Natural killer cell (primary cell): ENCODE measurements at regions not wholly inside any gene's neighbourhood (a gene's known extent, or its start where the extent isn't known, plus 50 kb on each side); places are given as distances from the start of the nearest gene placed in this dataset.

Source experiments
- ATAC-seq, 3 donors: fragments of 150-1000 bp in 2 of 3; fragments of 200-7000 bp in 1 of 3; cut with Tn5 transposase; 1 replicate in 1 of 3; 2 replicates in 2 of 3; pipeline ENCODE4 v1.10.0; 2021; ENCODE audit warnings: mild to moderate bottlenecking in 2 of 3, moderate library complexity in 2 of 3
- DNase-seq, 2 donors: peaks; one replicate each; pipeline versions ENCODE4 v3.0.0 to v3.0.0-alpha.2; 2013 to 2021; ENCODE audit warnings: mixed read lengths in 1 of 2
- H3K27ac ChIP-seq: one replicate; pipeline ENCODE4 v1.5.1; 2013; ENCODE audit warnings: mild to moderate bottlenecking, low read length
- H3K27me3 ChIP-seq: one replicate; pipeline ENCODE4 v1.6.1; 2013; ENCODE audit warnings: low read length; ENCODE audit not compliant: control insufficient read depth, insufficient read depth
- H3K36me3 ChIP-seq: one replicate; pipeline ENCODE4 v1.6.1; 2013; ENCODE audit warnings: low read length; ENCODE audit not compliant: control insufficient read depth, insufficient read depth
- H3K4me1 ChIP-seq: one replicate; pipeline ENCODE4 v1.6.1; 2013; ENCODE audit warnings: low read length; ENCODE audit not compliant: control insufficient read depth, insufficient read depth
- H3K4me3 ChIP-seq: one replicate; pipeline ENCODE4 v1.5.1; 2013; ENCODE audit warnings: low read length
- H3K9me3 ChIP-seq: one replicate; pipeline ENCODE4 v1.6.1; 2013; ENCODE audit warnings: low read length; ENCODE audit not compliant: control insufficient read depth, insufficient read depth
- H3K27ac Mint-ChIP-seq, 2 donors: one replicate each; pipeline ENCODE4 v1.8.0; 2022; ENCODE audit warnings: mild to moderate bottlenecking in 2 of 2, mixed read lengths in 2 of 2, moderate library complexity in 1 of 2
- H3K27me3 Mint-ChIP-seq, 2 donors: one replicate each; pipeline ENCODE4 v1.8.0; 2022; ENCODE audit warnings: low read depth in 2 of 2, mixed read lengths in 2 of 2
- H3K36me3 Mint-ChIP-seq: one replicate; pipeline ENCODE4 v1.8.0; 2022; ENCODE audit warnings: mixed read lengths
- H3K4me1 Mint-ChIP-seq, 2 donors: one replicate each; pipeline ENCODE4 v1.8.0; 2022; ENCODE audit warnings: mixed read lengths in 2 of 2
- H3K4me3 Mint-ChIP-seq: one replicate; pipeline ENCODE4 v1.8.0; 2022; ENCODE audit warnings: mild to moderate bottlenecking, moderate library complexity, mixed read lengths
- H3K9me3 Mint-ChIP-seq, 2 donors: one replicate each; pipeline ENCODE4 v1.8.0; 2022; ENCODE audit warnings: mixed read lengths in 2 of 2
- CTCF ChIP-seq: fragments of 200-600 bp; IDR thresholded peaks from one replicate; pipeline ENCODE4 v1.8.0; 2022; ENCODE audit warnings: antibody characterized with exemption
- WGBS: methylation state at CpG from one replicate; pipeline ENCODE4 v1.1.7; 2013; ENCODE audit warnings: missing lambda C conversion rate; ENCODE audit not compliant: insufficient coverage; 5-methylcytosine and 5-hydroxymethylcytosine counted together
- intact Hi-C: fragments of 100-400 bp; cut with micrococcal nuclease; formaldehyde crosslinking; loops from one replicate; pipeline ENCODE4 v1.14.2; 2022

- intact Hi-C loops = no loop called here
- peaks cover 14 to 15% of the 10 kb centered on the region in 2 donors for H3K4me1 Mint-ChIP-seq
- WGBS = 76% methylated on average over 3 of the region's 3 CpGs
- DNase-seq = no peak
- ATAC-seq = no peak
- TF ChIP-seq CTCF = no peak
- H3K27ac ChIP-seq = no peak overlapping the region
- no peaks in the 10 kb centered on the region for H3K9me3 Mint-ChIP-seq
- H3K4me1 ChIP-seq = peaks cover 13% of the 10 kb centered on the region
- no peak overlapping the region for H3K4me3 ChIP-seq
- H3K27me3 Mint-ChIP-seq = peaks cover 0 to 3% of the 10 kb centered on the region in 2 donors
- no peaks in the 10 kb centered on the region for H3K36me3 ChIP-seq
- H3K9me3 ChIP-seq = no peaks in the 10 kb centered on the region
- no peaks in the 10 kb centered on the region for H3K27me3 ChIP-seq
- no peak overlapping the region for H3K4me3 Mint-ChIP-seq
- H3K36me3 Mint-ChIP-seq = no peaks in the 10 kb centered on the region
- no peak overlapping the region for H3K27ac Mint-ChIP-seq
Measured at GRCh38 chr7:135815033-135815432, 66.4 kb upstream of the FAM180A start.

- H3K4me1 Mint-ChIP-seq = peaks cover 14 to 25% of the 10 kb centered on the region in 2 donors
- whole genome bisulfite sequencing = 80% methylated on average over 8 of the region's 8 CpGs
- TF ChIP-seq CTCF = no peak
- no peaks in the 10 kb centered on the region for H3K36me3 Mint-ChIP-seq
- Histone ChIP-seq H3K27ac (no peak overlapping the region), H3K4me3 (no peak overlapping the region), H3K4me1 (peaks cover 13% of the 10 kb centered on the region), H3K36me3 (no peaks in the 10 kb centered on the region), H3K9me3 (no peaks in the 10 kb centered on the region), H3K27me3 (no peaks in the 10 kb centered on the region)
- no peak overlapping the region for H3K4me3 Mint-ChIP-seq
- DNase-seq = no peak
- peaks cover 0 to 3% of the 10 kb centered on the region in 2 donors for H3K27me3 Mint-ChIP-seq
- no peak overlapping the region for H3K27ac Mint-ChIP-seq
- H3K9me3 Mint-ChIP-seq = no peaks in the 10 kb centered on the region
- ATAC-seq = no peak
- intact Hi-C loops = no loop called here
Measured at GRCh38 chr7:135812148-135812547, 63.5 kb upstream of the FAM180A start.

- no peak overlapping the region for H3K27ac Mint-ChIP-seq
- Histone ChIP-seq H3K4me3 (no peak overlapping the region), H3K27me3 (no peaks in the 10 kb centered on the region), H3K4me1 (peaks cover 13% of the 10 kb centered on the region), H3K36me3 (no peaks in the 10 kb centered on the region), H3K9me3 (no peaks in the 10 kb centered on the region), H3K27ac (no peak overlapping the region)
- ATAC-seq = no peak
- peaks cover 14 to 25% of the 10 kb centered on the region in 2 donors for H3K4me1 Mint-ChIP-seq
- H3K9me3 Mint-ChIP-seq = no peaks in the 10 kb centered on the region
- no peaks in the 10 kb centered on the region for H3K36me3 Mint-ChIP-seq
- intact Hi-C loops = no loop called here
- H3K4me3 Mint-ChIP-seq = peak overlapping the region; percentile 17
- TF ChIP-seq CTCF = no peak
- peaks cover 0 to 3% of the 10 kb centered on the region in 2 donors for H3K27me3 Mint-ChIP-seq
- no peak for DNase-seq
Measured at GRCh38 chr7:135811506-135811905, 62.9 kb upstream of the FAM180A start.

- Mint-ChIP-seq H3K36me3 (no peaks in the 10 kb centered on the region), H3K4me1 (peaks cover 11 to 27% of the 10 kb centered on the region in 2 donors), H3K27ac (no peak overlapping the region), H3K27me3 (no peaks in the 10 kb centered on the region), H3K4me3 (no peak overlapping the region), H3K9me3 (no peaks in the 10 kb centered on the region)
- H3K27me3 ChIP-seq = no peaks in the 10 kb centered on the region
- TF ChIP-seq CTCF = no peak
- DNase-seq (no peak), ATAC-seq (no peak)
- H3K36me3 ChIP-seq = no peaks in the 10 kb centered on the region
- WGBS = 96% methylated on average over 4 of the region's 4 CpGs
- intact Hi-C loops = no loop called here
- H3K4me3 ChIP-seq = no peak overlapping the region
- H3K9me3 ChIP-seq = no peaks in the 10 kb centered on the region
- H3K27ac ChIP-seq = no peak overlapping the region
- peaks cover 13% of the 10 kb centered on the region for H3K4me1 ChIP-seq
Measured at GRCh38 chr7:135808206-135808605, 59.6 kb upstream of the FAM180A start.
